Uterus (tissue), 3 donors: ENCODE measurements at regions not wholly inside any gene's neighbourhood (a gene's known extent, or its start where the extent isn't known, plus 50 kb on each side); places are given as distances from the start of the nearest gene placed in this dataset.
"Not testable (repeated sequence)": the region's sequence is repeated elsewhere in the genome, so short reads cannot be mapped to it uniquely, and the experiment has no call there.

Source experiments
- DNase-seq, 2 donors: peaks; one replicate each; pipeline ENCODE4 v3.0.0-alpha.2; 2019 to 2020
- H3K27ac ChIP-seq, 2 donors: fragments of 200-600 bp; sonication (generic); 1 replicate in 1 of 2; 2 replicates in 1 of 2; pipeline ENCODE4 v1.5.1; 2016 to 2018
- H3K27me3 ChIP-seq, 2 donors: fragments of 200-600 bp; sonication (generic); one replicate each; pipeline ENCODE4 v1.5.1; 2018 to 2019; ENCODE audit warnings: control low read depth in 1 of 2
- H3K36me3 ChIP-seq, 2 donors: fragments of 200-600 bp; sonication (generic); one replicate each; pipeline ENCODE4 v1.5.1; 2019; ENCODE audit warnings: control low read depth in 1 of 2
- H3K4me1 ChIP-seq, 2 donors: fragments of 200-600 bp; sonication (generic); one replicate each; pipeline ENCODE4 v1.5.1; 2018 to 2019; ENCODE audit warnings: control low read depth in 1 of 2
- H3K4me3 ChIP-seq, 2 donors: fragments of 200-600 bp; sonication (generic); 1 replicate in 1 of 2; 2 replicates in 1 of 2; pipeline ENCODE4 v1.5.1; 2018 to 2019; ENCODE audit warnings: mild to moderate bottlenecking in 1 of 2
- H3K9me3 ChIP-seq, 2 donors: fragments of 200-600 bp; sonication (generic); one replicate each; pipeline ENCODE4 v1.5.1; 2019; ENCODE audit warnings: control low read depth in 1 of 2
- CTCF ChIP-seq, 4 experiments: fragments of 200-600 bp in 2 of 4; fragments of 450-650 bp in 2 of 4; sonication (generic) in 2 of 4; IDR thresholded peaks; one replicate each; pipeline ENCODE4 v1.5.1; 2016 to 2019; ENCODE audit warnings: antibody characterized with exemption in 4 of 4, mild to moderate bottlenecking in 2 of 4, moderate library complexity in 1 of 4
- POLR2A ChIP-seq, 2 donors: fragments of 450-650 bp; IDR thresholded peaks; one replicate each; pipeline ENCODE4 v1.6.1; 2016; ENCODE audit warnings: antibody characterized with exemption in 2 of 2, mild to moderate bottlenecking in 1 of 2, moderate library complexity in 1 of 2
- intact Hi-C: fragments of 100-400 bp; cut with DNase I; formaldehyde crosslinking; loops from one replicate; pipeline ENCODE4 v1.15.1; 2023; ENCODE audit warnings: low total_unique reads
- donor health status: DM: yes; HTN: yes; CAD: no.

GRCh38 chr19:31037286-31037980 lies 311.8 kb downstream of the TSHZ3 start:
- Histone ChIP-seq H3K9me3 (no peaks in the 10 kb centered on the region), H3K4me1 (no peaks in the 10 kb centered on the region), H3K36me3 (peaks cover 0 to 4% of the 10 kb centered on the region in 2 donors), H3K27me3 (no peaks in the 10 kb centered on the region), H3K4me3 (no peak overlapping the region), H3K27ac (peak overlapping the region in 1 of 2 donors; percentile 19)
- intact Hi-C loops = no loop called here
- peak in 1 of 2 donors; percentile 30 for DNase-seq
- TF ChIP-seq CTCF (IDR thresholded peaks at IDR 0.05) (no peak), POLR2A (IDR thresholded peaks at IDR 0.05) (no peak)

GRCh38 chr19:31031455-31031854 lies 317.8 kb downstream of the TSHZ3 start:
- H3K4me1 ChIP-seq, H3K4me3 ChIP-seq, H3K27me3 ChIP-seq, DNase-seq, intact Hi-C loops, H3K36me3 ChIP-seq, H3K9me3 ChIP-seq, H3K27ac ChIP-seq: not testable (repeated sequence)

GRCh38 chr19:31023038-31023437 lies 326.2 kb downstream of the TSHZ3 start:
- no peak for TF ChIP-seq POLR2A (IDR thresholded peaks at IDR 0.05)
- TF ChIP-seq CTCF (IDR thresholded peaks at IDR 0.05) = no peak

GRCh38 chr19:31018936-31019335 lies 330.3 kb downstream of the TSHZ3 start:
- Histone ChIP-seq H3K4me1 (no peaks in the 10 kb centered on the region), H3K27me3 (no peaks in the 10 kb centered on the region), H3K9me3 (no peaks in the 10 kb centered on the region), H3K36me3 (no peaks in the 10 kb centered on the region), H3K27ac (no peak overlapping the region), H3K4me3 (no peak overlapping the region)
- TF ChIP-seq POLR2A (IDR thresholded peaks at IDR 0.05) (no peak), CTCF (IDR thresholded peaks at IDR 0.05) (no peak)
- no peak for DNase-seq
- intact Hi-C loops = no loop called here

More at GRCh38 chr19:31023038-31023437, 326.2 kb downstream of the TSHZ3 start:
- no peak overlapping the region for H3K4me3 ChIP-seq
- no peaks in the 10 kb centered on the region for H3K4me1 ChIP-seq
- peaks cover 0 to 5% of the 10 kb centered on the region in 2 donors for H3K9me3 ChIP-seq
- H3K36me3 ChIP-seq = no peaks in the 10 kb centered on the region
- peak in 1 of 2 donors; percentile 37 for DNase-seq
- intact Hi-C loops = no loop called here
- no peak overlapping the region for H3K27ac ChIP-seq
- H3K27me3 ChIP-seq = no peaks in the 10 kb centered on the region

GRCh38 chr19:31015778-31016177 lies 333.5 kb downstream of the TSHZ3 start:
- Histone ChIP-seq H3K9me3 (no peaks in the 10 kb centered on the region), H3K27me3 (no peaks in the 10 kb centered on the region), H3K36me3 (no peaks in the 10 kb centered on the region), H3K27ac (no peak overlapping the region), H3K4me1 (no peaks in the 10 kb centered on the region), H3K4me3 (no peak overlapping the region)
- DNase-seq = no peak
- intact Hi-C loops = no loop called here
- no peak for TF ChIP-seq POLR2A (IDR thresholded peaks at IDR 0.05)
- no peak for TF ChIP-seq CTCF (IDR thresholded peaks at IDR 0.05)
